ENCODE measurements at regions not wholly inside any gene's neighbourhood (a gene's known extent, or its start where the extent isn't known, plus 50 kb on each side); places are given as distances from the start of the nearest gene placed in this dataset.
A peak's percentile ranks its signal among the peaks of the same experiment; 100 is the strongest.
"Not testable (repeated sequence)": the region's sequence is repeated elsewhere in the genome, so short reads cannot be mapped to it uniquely, and the experiment has no call there.

DNA sequence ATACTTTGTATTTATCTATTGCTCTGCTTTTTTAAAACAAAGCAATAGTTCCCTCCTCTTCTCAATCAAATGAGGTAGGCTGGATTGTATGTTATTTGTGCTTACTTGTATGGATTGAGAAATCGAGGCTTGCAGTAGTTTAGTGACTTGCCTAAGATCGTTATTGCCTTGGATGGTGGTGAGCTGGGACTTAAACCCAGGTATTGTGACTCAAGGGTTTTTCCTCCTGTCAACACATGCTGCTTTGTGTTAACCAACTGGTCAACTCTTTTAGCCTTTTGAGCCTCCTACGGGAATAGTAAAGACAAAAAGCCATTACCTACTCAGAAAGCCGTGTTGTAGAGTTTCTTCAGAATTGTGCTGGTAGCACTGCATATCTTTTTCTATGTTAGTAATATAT lies 95.2 kb upstream of the THUMPD2 start:
- DNase-seq (ENCODE audit: low read depth, low spot score), result no peak

DNA sequence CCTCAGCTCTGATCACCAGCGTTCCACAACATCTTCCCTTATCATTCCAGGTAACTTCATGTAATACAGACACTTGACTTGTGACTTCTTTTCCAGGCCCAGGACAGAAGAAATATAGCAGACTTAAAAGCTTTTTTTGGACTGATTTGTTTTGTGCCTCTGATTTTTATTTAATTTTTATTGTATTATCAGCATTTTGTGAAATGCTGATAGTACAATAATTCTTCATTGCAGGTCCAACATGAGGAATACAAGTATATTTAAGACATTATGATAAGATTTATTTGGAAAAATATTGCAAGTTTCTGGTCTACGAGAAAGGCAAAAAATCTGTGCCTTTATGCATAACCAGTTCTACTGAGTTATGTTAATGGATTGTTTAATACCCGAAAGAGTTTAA lies 94.5 kb upstream of the THUMPD2 start:
- DNase-seq (ENCODE audit: low read depth, low spot score), result no peak

DNA sequence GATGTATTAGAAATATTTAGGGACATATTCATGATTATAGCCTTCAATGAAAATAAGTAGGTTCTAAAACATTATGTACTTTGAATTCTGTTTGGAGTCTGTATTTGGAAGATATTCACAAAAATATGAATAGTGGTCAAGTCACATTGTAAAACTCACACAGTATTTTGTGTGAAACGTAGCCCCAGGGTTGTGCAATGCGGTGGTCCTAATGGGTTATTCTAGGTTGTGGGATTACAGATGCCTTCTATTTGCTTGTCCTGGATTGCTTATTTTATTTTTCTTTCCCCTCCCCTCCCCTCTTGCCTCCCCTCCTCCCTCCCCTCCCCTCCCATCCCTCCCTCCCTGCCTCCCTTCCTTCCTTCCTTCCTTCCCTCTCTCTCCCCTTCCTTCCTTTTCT lies 93.7 kb upstream of the THUMPD2 start:
- DNase-seq (ENCODE audit: low read depth, low spot score), result no peak

DNA sequence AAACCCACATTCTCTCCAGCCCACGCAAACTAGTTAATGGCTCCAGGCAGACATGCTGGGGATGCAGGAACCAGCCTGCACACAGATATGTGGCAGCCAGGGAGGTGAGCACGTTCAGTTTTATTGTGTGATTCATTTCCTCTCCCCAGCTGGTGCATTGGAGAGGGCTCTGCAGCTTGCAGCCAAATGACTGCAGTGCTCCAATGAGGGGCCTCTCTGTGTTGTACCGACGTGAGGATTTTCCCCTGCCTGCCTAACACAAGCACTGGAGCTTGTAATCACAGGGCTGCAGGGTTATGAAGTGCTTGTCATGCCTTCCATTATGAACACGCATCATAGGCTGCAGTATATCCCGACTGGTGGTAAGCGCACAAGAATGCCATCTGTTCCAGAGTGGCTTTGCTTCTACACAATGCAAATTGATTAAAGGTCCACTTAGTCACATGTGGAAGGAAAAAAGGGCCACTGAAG lies 92.3 kb upstream of the THUMPD2 start:
- DNase-seq (ENCODE audit: low read depth, low spot score), result no peak

DNA sequence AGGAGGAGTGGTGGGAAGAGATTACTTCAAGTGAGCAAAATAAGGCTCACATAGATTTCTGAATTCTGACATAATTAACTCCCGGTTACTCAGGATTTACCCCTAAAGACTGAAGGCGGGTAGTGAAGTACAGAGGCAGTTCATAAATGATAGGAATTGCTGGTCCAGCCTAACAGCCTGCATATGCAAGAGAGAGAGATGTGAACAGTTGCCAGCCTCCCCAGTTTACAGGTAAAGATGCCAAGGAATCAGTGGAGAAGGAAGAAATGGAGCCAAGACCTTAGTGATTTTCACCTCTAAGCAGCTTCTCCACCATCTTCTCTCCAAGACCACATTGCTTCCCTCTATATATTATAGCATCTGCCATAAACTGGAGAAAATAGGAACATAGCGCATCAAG lies 91.8 kb upstream of the THUMPD2 start:
- no peak for DNase-seq (ENCODE audit: low read depth, low spot score)

DNA sequence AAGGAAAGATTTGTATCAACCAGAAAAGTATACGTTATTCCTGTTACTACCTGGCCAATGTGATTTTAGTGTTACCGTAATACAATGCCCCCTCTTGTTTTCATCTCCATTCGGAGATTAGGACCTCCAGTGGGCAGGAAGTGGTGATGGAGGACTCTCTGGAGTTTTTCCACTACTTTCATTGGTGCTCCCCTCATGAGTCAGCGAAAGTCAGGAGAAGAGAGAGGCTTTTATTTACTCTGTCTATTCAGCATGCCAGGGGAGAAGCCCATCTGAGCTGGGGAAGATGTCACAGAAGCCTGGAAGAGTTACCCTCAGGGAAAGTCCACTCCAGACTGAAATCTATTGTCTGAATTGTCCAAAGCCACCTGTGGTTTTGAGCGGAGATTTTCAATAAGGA lies 88.2 kb upstream of the THUMPD2 start:
- DNase-seq (ENCODE audit: low read depth, low spot score), result no peak

DNA sequence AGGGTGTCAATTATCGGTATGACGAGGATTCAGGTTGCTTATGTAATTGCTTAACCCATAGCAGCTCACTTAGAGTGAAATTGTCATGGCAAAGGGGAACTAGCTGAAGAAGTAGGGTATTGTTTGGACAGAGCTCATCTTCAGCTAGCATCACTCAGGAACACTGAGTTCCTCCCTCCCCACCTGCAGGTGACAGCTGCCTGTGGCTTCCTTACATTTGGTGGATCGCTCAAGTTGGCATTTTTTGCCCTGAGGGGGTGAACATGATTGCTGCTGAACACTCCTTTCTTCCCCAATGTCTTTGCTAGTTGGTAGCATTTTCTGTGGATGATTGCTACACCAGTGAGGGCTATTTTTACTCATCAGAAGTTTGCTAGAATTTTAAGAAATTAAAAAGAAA lies 86.7 kb upstream of the THUMPD2 start:
- DNase-seq (ENCODE audit: low read depth, low spot score), result no peak

DNA sequence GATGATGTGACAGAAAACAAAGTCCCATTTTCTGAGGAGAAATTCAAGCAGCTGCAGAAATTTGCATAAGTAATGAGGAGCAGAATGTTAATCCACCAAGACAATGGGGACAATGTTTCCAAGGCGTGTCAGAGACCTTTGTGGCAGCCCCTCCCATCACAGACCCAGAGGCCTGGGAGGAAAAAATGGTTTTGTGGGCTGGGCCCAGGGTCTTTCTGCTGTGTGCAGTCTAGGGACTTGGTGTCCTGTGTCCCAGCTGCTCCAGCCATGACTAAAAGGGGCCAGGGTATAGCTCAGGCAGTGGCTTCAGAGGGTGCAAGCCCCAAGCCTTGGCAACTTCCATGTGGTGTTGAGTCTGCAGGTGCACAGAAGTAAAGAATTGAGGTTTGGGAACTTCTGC lies 84.6 kb upstream of the THUMPD2 start:
- not testable (repeated sequence) for DNase-seq (ENCODE audit: low read depth, low spot score)

DNA sequence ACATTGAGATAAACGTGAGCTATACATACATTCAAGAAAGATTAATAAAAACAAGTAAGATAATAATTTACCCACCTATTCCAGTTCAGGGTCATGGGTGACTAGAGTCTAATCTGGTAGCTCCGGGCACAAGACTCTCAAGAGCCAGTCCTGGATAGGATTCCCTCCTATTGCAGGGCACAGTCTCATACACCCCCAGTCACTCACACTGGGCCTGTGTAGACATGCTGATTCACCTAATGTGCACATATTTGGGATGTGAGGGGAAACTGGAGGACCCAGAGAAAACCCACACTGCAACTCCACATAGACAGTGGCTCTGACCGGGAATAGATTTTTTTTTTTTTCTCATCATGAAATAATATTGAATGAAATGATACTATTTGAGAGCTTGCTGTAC lies 81.5 kb upstream of the THUMPD2 start:
- no peak for DNase-seq (ENCODE audit: low read depth, low spot score)

DNA sequence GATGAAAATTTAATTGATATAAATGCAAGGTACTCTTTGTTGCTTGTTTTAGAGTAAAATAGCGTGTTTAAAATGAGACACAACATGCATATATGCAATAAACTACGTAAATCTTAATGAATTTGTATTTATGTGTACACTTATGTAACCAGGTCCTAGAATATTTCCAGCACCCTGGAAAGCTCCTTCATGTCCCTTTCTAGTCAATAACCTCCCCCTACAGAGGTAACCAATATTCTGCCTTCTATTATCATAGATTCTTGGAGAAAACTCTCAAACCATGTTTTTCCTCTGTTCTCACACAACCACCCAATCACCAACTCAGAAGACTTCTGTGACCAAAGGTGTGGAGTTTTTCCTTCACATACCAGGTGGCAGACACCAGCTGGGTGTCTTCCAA lies 79.6 kb upstream of the THUMPD2 start:
- no peak for DNase-seq (ENCODE audit: low read depth, low spot score)

DNA sequence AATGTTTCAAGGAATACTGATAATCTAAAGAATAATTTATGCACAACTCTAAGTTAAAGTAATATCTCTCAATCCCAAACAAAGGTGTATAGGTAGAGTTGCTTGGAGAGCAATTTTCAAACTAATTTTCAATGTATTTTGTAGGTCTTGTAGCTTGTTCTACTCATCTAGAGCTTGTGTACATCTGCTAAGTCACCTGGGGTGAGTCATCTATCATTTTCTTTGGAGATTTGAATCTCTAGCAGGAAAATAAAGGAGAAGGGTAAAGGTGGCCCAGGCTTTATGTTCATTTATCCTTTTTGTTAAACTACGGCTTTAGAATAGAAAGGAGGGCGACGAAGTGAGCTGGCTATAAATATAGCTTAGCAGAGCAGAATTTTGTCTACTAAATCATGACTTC lies 76.8 kb upstream of the THUMPD2 start:
- no peak for DNase-seq (ENCODE audit: low read depth, low spot score)

DNA sequence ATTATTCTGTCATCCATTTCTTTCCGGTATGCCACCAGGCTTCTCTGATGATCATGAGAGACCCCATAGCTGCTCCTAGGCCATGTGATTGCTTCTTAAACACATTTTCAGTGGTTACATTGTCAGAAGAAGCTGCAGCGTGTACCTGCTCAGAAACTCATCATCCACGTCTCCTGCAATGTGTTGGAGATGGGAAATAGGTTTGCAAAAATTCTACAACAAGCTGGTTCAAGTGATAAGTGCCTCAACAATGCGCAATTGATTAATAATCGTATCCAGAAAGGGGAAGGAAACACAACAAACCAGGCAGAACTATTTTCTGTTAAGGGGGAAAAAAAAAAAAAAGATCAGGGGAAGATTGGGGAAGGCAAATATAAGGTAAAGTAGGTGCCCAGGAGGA lies 75.7 kb upstream of the THUMPD2 start:
- DNase-seq (ENCODE audit: low read depth, low spot score), result no peak

DNA sequence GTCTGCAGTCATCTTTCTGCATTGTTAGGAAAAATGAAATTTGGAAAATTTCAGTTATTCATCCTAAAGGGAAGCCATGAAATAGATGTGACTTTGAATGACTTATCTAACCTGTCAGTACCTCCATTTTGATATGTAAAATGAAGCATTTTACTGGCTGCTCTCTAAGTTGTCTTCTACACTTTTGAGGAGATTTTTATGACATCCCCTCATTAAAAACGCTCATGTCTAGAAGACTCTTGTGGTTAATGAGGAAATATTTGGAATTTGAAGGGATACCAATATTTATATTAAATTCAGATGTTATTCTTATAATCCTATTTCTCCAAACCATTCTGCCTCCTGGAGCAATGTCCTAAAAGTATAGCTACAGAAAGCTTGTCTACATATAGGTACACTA lies 73.8 kb upstream of the THUMPD2 start:
- DNase-seq (ENCODE audit: low read depth, low spot score), result no peak

DNA sequence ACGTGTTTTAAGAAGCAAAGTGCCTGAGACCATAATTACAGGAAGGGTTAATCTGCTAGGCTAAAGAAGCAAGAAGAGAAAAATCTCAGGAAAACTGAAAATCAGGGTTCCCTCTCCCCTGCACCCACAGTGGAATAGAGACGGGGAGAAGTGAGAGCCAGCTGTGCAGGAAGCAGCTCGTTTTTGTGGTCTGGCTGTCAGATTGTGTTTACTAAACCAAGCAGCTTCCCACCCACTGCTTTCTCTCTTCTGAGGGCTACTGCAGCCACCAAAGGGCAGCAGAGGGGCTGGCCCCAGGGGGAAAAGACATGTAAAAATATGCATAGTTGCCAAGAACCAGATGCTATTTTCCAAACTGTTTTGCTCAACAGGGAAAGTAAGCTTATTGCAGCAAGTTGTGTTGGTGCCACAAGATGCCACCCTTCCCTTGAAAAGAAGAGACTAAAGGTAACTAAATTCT lies 72.6 kb upstream of the THUMPD2 start:
- DNase-seq (ENCODE audit: low read depth, low spot score), result peak; percentile 67

DNA sequence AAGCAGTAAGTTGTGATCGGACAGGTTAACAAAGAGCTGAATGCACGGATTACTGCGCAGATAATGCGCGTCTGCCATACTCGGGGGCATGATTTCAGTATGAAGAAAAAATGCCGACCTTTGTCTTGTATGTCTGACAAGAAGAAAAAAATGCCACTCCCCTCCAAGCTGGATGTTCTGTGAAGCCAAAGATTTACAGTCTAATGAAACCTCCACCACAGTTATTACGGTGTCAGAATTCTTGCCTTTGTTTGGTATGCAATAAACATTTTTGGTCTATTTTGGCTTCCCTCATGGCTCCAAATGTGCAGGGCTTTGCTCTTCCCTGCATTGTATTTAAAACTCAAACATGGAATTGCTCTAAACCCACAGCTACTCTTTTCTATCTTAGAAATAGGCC lies 72.2 kb upstream of the THUMPD2 start:
- no peak for DNase-seq (ENCODE audit: low read depth, low spot score)

DNA sequence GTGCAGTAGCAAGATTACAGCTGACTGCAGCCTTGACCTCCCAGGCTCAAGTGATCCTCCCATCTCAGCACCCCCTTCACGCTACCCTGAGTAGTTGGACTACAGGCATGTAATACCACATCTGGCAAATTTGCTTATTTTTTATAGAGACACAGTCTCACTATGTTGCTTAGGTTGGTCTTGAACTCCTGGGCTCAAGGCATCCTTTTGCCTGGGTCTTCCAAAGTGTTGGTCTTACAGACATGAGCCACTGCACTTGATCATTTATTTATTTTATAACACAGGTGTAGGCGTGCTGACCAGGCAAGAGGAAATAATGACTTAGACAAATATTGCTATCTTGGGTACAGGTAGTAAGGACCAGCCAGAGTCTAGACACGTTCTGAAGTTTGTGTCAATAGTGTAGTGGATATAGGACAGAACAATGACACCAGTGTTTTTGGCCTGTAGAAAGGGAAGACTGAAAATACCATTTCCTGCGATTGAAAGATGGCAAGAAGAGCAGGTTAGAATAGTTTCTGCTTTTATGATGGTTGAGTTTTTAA lies 71.0 kb upstream of the THUMPD2 start:
- no peak for DNase-seq (ENCODE audit: low read depth, low spot score)

DNA sequence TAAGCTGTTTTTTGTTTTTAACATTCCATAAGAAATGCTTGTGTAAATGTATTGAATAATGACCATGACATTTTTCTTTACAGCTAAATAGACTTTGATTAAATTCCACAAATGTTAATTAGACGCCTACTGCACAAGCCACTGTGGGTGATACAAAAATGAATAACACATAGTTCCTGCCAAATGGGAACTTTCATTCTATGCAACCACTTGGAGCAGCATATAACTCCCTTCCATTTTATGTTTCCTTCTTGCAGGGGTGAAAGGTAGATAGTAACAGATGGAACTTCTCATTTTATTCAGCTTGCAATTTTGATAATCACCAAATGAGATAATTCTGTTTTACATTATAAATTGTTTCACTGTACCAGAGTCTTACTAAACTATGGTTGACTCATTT lies 70.0 kb upstream of the THUMPD2 start:
- DNase-seq (ENCODE audit: low read depth, low spot score), result no peak

DNA sequence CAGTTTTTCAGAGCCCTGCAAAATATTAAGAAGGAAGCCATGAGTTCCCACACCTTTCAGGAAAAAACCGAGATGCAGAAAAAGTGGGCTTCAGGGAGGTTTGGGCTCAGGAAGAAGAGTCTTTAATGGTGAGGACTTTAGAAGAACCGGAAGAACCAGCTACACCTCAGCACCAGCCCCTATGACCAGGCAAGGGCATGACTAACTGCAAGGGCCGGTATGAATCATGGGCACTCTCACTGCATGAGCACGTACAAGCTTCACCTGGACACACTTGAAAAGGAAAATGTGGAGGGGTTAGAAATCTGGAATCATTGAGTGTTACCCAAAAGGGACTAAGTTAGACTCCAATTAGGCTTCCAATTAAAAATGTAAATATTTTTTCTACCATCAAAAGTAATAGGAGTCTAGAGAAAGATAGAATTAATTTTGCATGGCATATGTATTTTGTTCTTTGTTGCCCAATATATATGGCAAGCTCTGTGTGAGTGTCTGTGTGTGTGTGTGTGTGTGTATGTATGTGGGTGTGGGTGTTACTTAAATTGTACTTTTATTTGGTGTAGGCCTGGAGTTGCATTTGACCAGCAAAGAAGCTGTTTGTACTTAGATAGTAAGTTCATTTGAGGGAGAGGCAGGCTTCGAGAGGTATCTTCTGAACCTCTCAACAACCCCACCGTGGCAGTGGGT lies 66.5 kb upstream of the THUMPD2 start:
- DNase-seq (ENCODE audit: low read depth, low spot score), result no peak

DNA sequence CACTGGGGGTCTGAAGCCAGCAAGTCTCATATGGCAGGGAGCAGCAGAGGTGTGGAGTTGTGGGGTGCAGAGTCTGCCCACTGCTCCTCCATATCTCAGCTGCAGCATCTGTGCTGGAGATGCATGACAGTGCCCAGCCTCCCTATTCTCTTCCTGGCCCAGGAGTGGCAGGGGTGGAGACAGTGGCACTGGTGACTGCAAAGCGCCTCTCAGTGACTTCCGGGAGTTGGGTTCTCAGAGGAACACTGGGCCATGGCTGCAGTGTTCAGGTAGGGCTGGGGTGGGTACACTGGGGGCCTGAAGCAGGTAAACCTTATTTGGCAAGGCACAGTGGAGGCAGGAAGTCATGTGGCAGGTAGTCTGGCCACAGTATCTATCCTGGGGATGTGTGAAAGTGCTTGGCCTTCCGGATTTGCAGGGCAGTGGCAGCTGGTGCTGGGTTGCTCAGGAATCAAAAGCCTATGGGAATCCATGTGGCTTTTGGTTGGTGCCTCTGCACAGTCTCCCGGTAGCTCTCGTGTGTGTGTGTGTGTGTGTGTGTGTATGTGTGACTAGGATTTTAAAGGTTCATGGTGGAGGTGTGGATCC lies 60.3 kb upstream of the THUMPD2 start:
- no peak for DNase-seq (ENCODE audit: low read depth, low spot score)

DNA sequence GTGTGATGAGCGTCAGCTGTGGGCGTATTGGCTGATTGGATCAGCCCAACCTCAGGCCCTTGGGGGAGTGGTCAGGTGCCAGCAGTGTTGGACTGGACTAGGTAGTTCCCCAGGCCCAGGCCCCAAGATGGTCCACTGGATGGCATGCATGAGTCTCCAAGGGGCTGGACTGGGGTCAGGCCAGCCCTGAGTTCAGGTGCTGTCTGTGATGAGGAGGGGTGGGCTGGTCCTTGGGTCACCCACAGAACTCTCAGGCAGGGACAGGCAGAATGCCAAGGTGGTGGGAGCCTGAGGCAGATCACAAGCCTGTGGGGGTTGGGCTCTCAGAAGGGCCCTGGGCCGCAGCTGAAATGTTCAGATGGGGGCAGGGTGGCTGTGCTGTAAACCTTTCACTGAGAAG lies 59.5 kb upstream of the THUMPD2 start:
- peak; percentile 19 for DNase-seq (ENCODE audit: low read depth, low spot score)

DNA sequence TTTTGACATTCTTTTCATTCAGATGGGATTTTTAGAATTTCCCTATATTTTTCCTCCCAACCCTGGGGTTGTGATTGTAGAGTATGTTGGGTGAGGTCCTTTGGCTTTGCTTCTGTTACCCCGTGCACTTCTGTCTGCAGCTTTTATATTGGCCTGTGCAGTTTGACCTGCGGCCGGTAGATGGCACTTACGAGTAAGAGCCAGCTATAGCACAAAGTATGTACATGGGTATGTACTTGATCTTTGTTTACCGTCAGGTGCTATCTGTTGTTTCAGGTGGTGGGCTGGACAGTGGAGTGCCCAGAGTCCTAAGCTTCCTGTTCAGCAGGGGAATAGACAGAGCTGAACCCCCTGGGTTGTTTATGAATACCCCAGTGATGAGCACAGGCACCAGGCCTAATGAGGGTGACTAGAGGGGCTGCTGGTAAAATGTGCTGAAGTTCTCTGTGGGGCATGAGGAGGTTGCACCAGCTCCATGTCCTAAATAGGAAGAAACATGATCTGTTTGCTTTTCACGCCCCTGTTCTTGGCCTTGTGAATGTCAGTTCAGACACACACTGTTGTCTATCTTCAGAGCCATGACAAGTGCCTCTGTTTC lies 58.9 kb upstream of the THUMPD2 start:
- DNase-seq (ENCODE audit: low read depth, low spot score), result peak; percentile 74

DNA sequence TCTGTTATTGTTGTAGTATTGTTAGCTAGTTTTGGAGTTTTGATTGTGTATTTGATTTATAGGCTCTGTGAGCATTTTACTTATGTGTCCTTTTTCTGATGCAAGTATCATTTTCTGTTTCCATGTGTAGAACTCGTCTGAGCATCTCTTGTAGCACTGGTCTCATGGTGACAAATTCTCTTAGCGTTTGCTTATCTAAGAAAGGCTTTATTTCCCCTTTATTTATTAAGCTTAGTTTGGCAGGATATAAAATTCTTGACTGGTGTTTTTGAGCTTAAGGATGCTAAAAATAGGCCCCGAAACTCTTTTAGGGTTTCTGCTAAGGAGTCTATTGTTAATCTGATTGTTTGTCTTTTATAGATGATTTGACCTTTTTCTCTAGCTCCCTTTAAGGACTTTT lies 57.6 kb upstream of the THUMPD2 start:
- DNase-seq (ENCODE audit: low read depth, low spot score), result no peak

DNA sequence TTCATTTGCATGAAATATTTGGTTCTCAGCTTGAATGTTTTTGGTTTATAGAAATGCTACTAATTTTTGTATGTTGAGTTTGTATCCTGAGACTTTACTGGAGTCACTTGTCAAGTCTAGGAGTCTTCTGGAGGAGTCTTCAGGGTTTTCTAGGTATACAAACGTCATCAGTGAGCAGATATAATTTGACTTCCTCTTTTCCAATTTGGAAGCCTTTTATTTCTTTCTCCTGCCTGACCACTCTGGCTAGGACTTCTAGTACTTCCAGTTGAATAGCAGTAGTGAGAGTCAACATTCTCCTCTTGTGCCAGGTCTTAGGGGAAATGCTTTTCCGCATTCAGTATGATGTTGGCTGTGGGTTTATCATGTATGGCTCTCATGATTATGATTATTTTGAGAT lies 55.4 kb upstream of the THUMPD2 start:
- DNase-seq (ENCODE audit: low read depth, low spot score), result no peak
